Transverse colon (tissue), 3 donors: ENCODE measurements at regions not wholly inside any gene's neighbourhood (a gene's known extent, or its start where the extent isn't known, plus 50 kb on each side); places are given as distances from the start of the nearest gene placed in this dataset.

Source experiments
- CTCF ChIP-seq, 5 experiments: fragments of 200-600 bp in 3 of 5; fragments of 450-650 bp in 2 of 5; sonication (generic) in 3 of 5; IDR thresholded peaks; 1 replicate in 2 of 5; 2 replicates in 3 of 5; pipeline ENCODE4 v1.5.1; 2016 to 2017; ENCODE audit warnings: antibody characterized with exemption in 5 of 5, inconsistent platforms in 3 of 5, mild to moderate bottlenecking in 2 of 5, moderate library complexity in 1 of 5
- POLR2A ChIP-seq: fragments of 450-650 bp; IDR thresholded peaks from one replicate; pipeline ENCODE4 v1.6.1; 2016; ENCODE audit warnings: antibody characterized with exemption, mild to moderate bottlenecking, moderate library complexity

- no peak for TF ChIP-seq CTCF (IDR thresholded peaks at IDR 0.05)
- TF ChIP-seq POLR2A: no peak
Observed at GRCh38 chr2:217456016-217456415, 546.8 kb downstream of the TNS1 start.
